Breast epithelium (tissue), 4 donors: ENCODE measurements at regions not wholly inside any gene's neighbourhood (a gene's known extent, or its start where the extent isn't known, plus 50 kb on each side); places are given as distances from the start of the nearest gene placed in this dataset.

ENCODE experiments used
- DNase-seq, 2 donors: peaks; one replicate each; pipeline ENCODE4 v3.0.0-alpha.2; 2019; ENCODE audit warnings: low spot score in 2 of 2
- H3K27ac ChIP-seq, 2 donors: fragments of 200-600 bp; sonication (generic) in 1 of 2; one replicate each; pipeline ENCODE4 v1.5.1; 2016 to 2019; ENCODE audit warnings: mild to moderate bottlenecking in 1 of 2
- H3K27me3 ChIP-seq, 2 donors: fragments of 200-600 bp; sonication (generic) in 1 of 2; one replicate each; pipeline versions ENCODE4 v1.5.1 to v1.6.0; 2017 to 2019; ENCODE audit warnings: control low read depth in 1 of 2, mild to moderate bottlenecking in 1 of 2
- H3K36me3 ChIP-seq: fragments of 200-600 bp; one replicate; pipeline ENCODE4 v1.5.1; 2019
- H3K4me1 ChIP-seq, 2 donors: fragments of 200-600 bp; sonication (generic); one replicate each; pipeline ENCODE4 v1.5.1; 2016 to 2019; ENCODE audit warnings: control low read depth in 1 of 2
- H3K4me3 ChIP-seq, 3 donors: fragments of 200-600 bp; sonication (generic); 1 replicate in 2 of 3; 2 replicates in 1 of 3; pipeline ENCODE4 v1.5.1; 2016 to 2019; ENCODE audit warnings: mild to moderate bottlenecking in 3 of 3, moderate library complexity in 2 of 3
- H3K9me3 ChIP-seq, 2 donors: fragments of 200-600 bp; sonication (generic) in 1 of 2; one replicate each; pipeline ENCODE4 v1.5.1; 2016 to 2019; ENCODE audit warnings: control low read depth in 1 of 2
- CTCF ChIP-seq, 3 donors: fragments of 450-650 bp; IDR thresholded peaks; one replicate each; pipeline ENCODE4 v1.5.1; 2016 to 2017; ENCODE audit warnings: antibody characterized with exemption in 3 of 3, mild to moderate bottlenecking in 3 of 3, moderate library complexity in 3 of 3
- POLR2A ChIP-seq: fragments of 450-650 bp; IDR thresholded peaks from one replicate; pipeline ENCODE4 v1.6.1; 2016; ENCODE audit warnings: antibody characterized with exemption, mild to moderate bottlenecking, moderate library complexity
- POLR2AphosphoS5 ChIP-seq, 3 donors: sonication (generic); formaldehyde crosslinking; IDR thresholded peaks; one replicate each; pipeline ENCODE4 v1.6.1; 2017; ENCODE audit warnings: antibody characterized with exemption in 3 of 3
- intact Hi-C: fragments of 100-400 bp; cut with DNase I; formaldehyde crosslinking; loops from one replicate; pipeline ENCODE4 v1.15.1; 2023; ENCODE audit warnings: low total_unique reads

GRCh38 chr5:167539747-167540146 is 751.7 kb upstream of the WWC1 start:
- Histone ChIP-seq H3K4me3 (no peak overlapping the region), H3K27ac (no peak overlapping the region), H3K36me3 (no peaks in the 10 kb centered on the region), H3K4me1 (no peaks in the 10 kb centered on the region), H3K9me3 (no peaks in the 10 kb centered on the region), H3K27me3 (no peaks in the 10 kb centered on the region)
- no peak for DNase-seq
- TF ChIP-seq POLR2A = no peak
- TF ChIP-seq POLR2AphosphoS5 (IDR thresholded peaks at IDR 0.05) = no peak
- TF ChIP-seq CTCF (IDR thresholded peaks at IDR 0.05) = no peak
- intact Hi-C loops = no loop called here

GRCh38 chr5:167546270-167546669 is 745.2 kb upstream of the WWC1 start:
- intact Hi-C loops = no loop called here
- no peaks in the 10 kb centered on the region for H3K9me3 ChIP-seq
- no peaks in the 10 kb centered on the region for H3K36me3 ChIP-seq
- no peak for TF ChIP-seq CTCF (IDR thresholded peaks at IDR 0.05)
- TF ChIP-seq POLR2AphosphoS5 (IDR thresholded peaks at IDR 0.05) = no peak
- no peak for TF ChIP-seq POLR2A
- no peaks in the 10 kb centered on the region for H3K27me3 ChIP-seq
- H3K4me3 ChIP-seq = no peak overlapping the region
- no peaks in the 10 kb centered on the region for H3K4me1 ChIP-seq
- H3K27ac ChIP-seq = no peak overlapping the region
- no peak for DNase-seq

- no peak for DNase-seq
- no peaks in the 10 kb centered on the region for H3K27me3 ChIP-seq
- intact Hi-C loops = no loop called here
- no peak overlapping the region for H3K4me3 ChIP-seq
- H3K36me3 ChIP-seq = no peaks in the 10 kb centered on the region
- no peak overlapping the region for H3K27ac ChIP-seq
- TF ChIP-seq POLR2AphosphoS5 (IDR thresholded peaks at IDR 0.05) = no peak
- no peak for TF ChIP-seq CTCF (IDR thresholded peaks at IDR 0.05)
- TF ChIP-seq POLR2A = no peak
- no peaks in the 10 kb centered on the region for H3K9me3 ChIP-seq
- H3K4me1 ChIP-seq = no peaks in the 10 kb centered on the region
Observed at GRCh38 chr5:167552356-167552755, 739.1 kb upstream of the WWC1 start.

- no peak for DNase-seq
- no peak overlapping the region for H3K27ac ChIP-seq
- H3K4me3 ChIP-seq = no peak overlapping the region
- no peaks in the 10 kb centered on the region for H3K4me1 ChIP-seq
- no peaks in the 10 kb centered on the region for H3K36me3 ChIP-seq
- no peak for TF ChIP-seq POLR2A
- no peak for TF ChIP-seq POLR2AphosphoS5 (IDR thresholded peaks at IDR 0.05)
- no peak for TF ChIP-seq CTCF (IDR thresholded peaks at IDR 0.05)
- H3K9me3 ChIP-seq = no peaks in the 10 kb centered on the region
- intact Hi-C loops = no loop called here
- no peaks in the 10 kb centered on the region for H3K27me3 ChIP-seq
Observed at GRCh38 chr5:167553511-167553910, 737.9 kb upstream of the WWC1 start.

GRCh38 chr5:167554564-167555290 is 736.7 kb upstream of the WWC1 start:
- Histone ChIP-seq H3K4me3 (no peak overlapping the region), H3K27ac (no peak overlapping the region), H3K36me3 (no peaks in the 10 kb centered on the region), H3K4me1 (no peaks in the 10 kb centered on the region), H3K27me3 (no peaks in the 10 kb centered on the region), H3K9me3 (no peaks in the 10 kb centered on the region)
- intact Hi-C loops = no loop called here
- no peak for DNase-seq
- TF ChIP-seq CTCF (IDR thresholded peaks at IDR 0.05) = no peak
- no peak for TF ChIP-seq POLR2A
- no peak for TF ChIP-seq POLR2AphosphoS5 (IDR thresholded peaks at IDR 0.05)
